H7 (cell line): ENCODE measurements at regions not wholly inside any gene's neighbourhood (a gene's known extent, or its start where the extent isn't known, plus 50 kb on each side); places are given as distances from the start of the nearest gene placed in this dataset.
"Not testable (repeated sequence)": the region's sequence is repeated elsewhere in the genome, so short reads cannot be mapped to it uniquely, and the experiment has no call there.

Experiments
- DNase-seq: peaks from one replicate; pipeline ENCODE4 v3.0.0; 2012
- H3K27me3 ChIP-seq: 2 replicates; pipeline ENCODE4 v1.6.0; 2011; ENCODE audit warnings: mild to moderate bottlenecking, low read length; ENCODE audit not compliant: control insufficient read depth, insufficient read depth
- H3K36me3 ChIP-seq: replicated peaks from 2 replicates; pipeline ENCODE4 v1.5.1; 2011; ENCODE audit warnings: low read length; ENCODE audit not compliant: control insufficient read depth, insufficient read depth
- H3K4me3 ChIP-seq: 2 replicates; pipeline ENCODE4 v1.5.1; 2011; ENCODE audit warnings: low read depth, mild to moderate bottlenecking, control low read depth, low read length, moderate library complexity; ENCODE audit not compliant: insufficient read depth

DNA sequence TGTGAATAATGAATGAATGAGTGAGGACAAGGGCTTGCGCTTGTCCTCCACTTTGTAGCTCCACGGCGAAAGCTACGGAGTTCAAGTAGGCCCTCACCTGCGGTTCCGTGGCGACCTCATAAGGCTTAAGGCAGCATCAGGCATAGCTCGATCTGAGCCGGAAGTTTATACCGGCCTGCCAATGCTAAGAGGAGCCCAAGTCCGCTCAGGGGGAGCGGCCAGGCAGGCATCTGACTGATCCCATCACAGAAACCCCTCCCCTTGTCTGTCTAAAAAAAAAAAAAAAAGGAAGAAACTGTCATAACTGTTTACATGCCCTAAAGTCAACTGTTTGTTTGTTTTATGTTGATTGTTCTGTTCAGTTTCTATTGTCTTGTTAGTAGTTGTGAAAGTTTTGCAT lies 124.4 kb upstream of the KRTAP5-11 start:
- not testable (repeated sequence) for DNase-seq, H3K4me3 ChIP-seq, H3K27me3 ChIP-seq, H3K36me3 ChIP-seq

DNA sequence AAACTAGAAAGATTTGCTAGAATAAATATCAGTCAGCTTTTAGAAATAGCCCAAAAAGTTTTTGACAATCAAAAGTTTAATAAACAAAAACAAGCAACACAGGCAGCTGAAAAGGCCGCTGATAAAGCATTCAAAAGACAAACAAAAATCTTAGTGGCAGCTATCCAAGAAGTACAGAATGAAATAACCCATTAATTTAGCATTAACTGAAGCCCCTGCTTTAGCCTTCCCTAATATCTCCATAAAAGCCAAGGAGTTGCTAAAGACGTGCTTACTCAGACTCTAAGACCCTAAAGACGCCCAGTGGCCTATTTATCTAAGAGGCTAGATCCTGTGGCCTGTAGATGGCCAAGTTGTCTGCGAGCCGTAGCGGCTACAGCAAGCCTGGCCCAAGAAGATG lies 123.5 kb upstream of the DEFB108B start:
- H3K36me3 ChIP-seq, H3K27me3 ChIP-seq, H3K4me3 ChIP-seq, DNase-seq: not testable (repeated sequence)

DNA sequence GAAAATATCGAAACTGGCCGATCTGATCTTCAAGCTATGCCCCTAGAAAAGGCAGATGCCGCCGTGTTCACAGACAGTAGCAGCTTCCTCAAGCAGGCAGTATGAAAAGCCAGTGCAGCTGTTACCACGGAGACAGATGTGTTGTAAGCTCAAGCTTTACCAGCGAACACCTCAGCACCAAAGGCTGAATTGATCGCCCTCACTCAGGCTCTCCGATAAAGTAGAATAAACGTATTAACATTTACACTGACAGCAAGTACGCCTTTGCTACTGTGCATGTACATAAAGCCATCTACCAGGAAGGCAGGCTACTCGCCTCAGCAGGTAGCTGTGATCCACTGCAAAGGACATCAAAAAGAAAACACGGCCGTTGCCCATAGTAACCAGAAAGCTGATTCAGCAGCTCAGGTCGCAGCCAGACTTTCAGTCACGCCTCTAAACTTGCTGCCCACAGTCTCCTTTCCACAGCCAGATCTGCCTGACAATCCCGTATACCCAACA lies 122.8 kb upstream of the DEFB108B start:
- not testable (repeated sequence) for H3K36me3 ChIP-seq, H3K27me3 ChIP-seq, DNase-seq, H3K4me3 ChIP-seq

DNA sequence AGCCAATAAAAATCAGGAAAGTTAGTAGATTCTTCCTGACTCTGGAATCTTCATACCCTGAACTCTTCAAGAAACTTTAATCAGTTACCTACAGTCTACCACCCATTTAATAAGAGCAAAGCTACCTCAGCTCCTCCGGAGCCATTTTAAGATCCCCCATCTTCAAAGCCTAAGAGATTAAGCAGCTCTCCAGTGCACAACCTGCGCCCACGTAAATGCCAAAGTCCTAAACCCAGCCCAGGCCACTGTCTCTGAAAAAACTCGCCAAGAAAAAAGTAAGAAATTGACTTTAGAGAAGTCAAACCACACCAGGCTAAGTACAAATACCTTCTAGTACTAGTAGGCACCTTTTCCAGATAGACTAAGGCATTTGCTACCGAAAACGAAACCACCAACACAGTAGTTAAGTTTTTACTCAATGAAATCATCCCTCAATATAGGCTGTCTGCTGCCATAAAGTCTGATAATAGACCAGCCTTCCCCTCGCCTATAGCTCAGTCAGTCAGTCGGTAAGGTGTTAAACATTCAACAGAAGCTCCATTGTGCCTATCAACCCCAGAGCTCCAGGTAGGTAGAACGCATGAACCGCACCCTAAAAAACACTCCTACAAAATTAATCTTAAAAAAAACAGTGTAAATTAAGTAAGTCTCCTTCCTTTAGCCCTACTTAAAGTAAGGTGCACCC lies 122.2 kb upstream of the DEFB108B start:
- DNase-seq, H3K36me3 ChIP-seq, H3K27me3 ChIP-seq, H3K4me3 ChIP-seq: not testable (repeated sequence)

DNA sequence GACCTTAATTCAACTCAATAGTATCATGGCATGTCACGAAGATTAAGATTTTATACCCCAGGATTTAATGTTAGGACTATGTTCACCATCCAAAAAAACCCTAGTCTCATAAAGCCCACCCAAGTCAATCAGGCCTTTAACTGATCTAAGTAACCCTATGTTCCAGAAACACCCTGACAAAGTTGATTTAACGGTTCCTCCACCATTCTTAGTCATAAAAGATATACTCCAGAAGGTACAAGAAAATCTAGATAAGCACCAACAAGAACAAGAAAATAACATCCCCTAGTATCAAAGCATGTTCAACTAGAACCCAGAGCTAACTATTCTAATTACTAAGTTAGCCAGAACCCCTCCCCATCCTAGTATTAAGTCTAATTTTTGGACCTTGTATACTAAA lies 120.7 kb upstream of the DEFB108B start:
- H3K27me3 ChIP-seq, H3K4me3 ChIP-seq, H3K36me3 ChIP-seq, DNase-seq: not testable (repeated sequence)

DNA sequence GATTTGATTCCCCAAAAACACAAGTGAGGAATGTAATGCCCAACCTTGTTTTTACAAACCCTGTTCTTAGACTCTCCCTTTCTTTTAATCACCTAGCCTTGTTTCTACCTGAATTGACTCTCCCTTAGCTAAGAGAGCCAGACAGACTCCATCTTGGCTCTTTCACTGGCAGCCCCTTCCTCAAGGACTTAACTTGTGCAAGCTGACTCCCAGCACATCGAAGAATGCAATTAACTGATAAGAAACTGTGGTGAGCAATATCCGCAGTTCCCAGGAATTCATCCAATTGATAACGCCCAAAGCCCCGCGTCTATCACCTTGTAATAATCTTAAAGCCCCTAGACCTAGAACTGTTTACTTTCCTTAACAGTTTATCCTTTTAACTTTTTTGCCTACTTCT lies 120.2 kb upstream of the DEFB108B start:
- DNase-seq, H3K27me3 ChIP-seq, H3K4me3 ChIP-seq, H3K36me3 ChIP-seq: not testable (repeated sequence)

DNA sequence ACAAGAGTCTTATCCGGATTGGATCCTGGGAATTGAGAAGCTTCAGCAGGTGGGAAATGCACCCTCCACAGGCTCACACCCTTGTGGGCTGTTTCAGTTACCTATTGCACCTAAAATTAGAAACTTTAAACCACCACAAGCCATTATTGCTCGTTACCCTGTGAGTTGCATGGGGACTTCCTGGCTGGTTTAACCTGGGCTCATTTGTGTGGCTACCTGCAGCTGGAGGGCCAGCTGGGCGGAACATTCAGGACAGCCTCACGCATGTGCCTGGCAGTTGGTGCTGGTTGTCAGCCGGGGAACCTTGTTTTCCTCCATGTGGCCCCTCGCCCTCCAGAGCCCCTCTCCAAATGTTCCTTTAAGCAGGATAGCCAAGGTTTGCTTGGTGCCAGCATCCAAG lies 118.5 kb upstream of the DEFB108B start:
- not testable (repeated sequence) for DNase-seq, H3K4me3 ChIP-seq, H3K27me3 ChIP-seq, H3K36me3 ChIP-seq

DNA sequence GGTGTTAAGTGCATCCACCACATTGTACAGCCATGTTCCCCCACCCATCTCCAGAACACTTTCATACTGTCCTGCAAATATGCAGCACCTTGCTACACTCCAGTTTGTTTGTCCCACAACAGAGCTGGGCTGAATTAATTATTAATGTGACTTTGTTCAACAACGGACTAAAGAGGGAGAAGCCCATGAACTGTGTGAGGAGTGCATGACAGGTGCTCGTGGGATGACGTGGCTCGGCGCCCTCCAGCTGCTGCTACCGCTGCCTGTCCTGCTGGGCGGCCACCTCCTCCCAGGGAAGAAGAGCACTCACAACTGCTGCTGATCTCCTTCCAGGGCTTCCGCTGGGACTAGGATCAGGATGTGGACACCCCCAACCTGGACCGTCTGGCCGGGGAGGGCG lies 111.2 kb upstream of the DEFB108B start:
- not testable (repeated sequence) for H3K36me3 ChIP-seq, H3K27me3 ChIP-seq, H3K4me3 ChIP-seq, DNase-seq

DNA sequence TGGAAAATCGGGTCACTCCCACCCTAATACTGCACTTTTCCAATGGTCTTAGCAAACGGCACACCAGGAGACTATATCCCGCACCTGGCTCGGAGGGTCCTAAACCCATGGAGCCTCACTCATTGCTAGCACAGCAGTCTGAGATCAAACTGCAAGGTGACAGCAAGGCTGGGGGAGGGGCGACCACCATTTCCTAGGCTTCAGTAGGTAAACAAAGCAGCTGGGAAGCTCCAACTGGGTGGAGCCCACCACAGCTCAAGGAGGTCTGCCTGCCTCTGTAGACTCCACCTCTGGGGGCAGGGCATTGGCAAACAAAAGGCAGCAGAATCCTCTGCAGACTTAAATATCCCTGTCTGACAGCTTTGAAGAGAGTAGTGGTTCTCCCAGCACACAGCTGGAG lies 109.0 kb upstream of the DEFB108B start:
- not testable (repeated sequence) for H3K36me3 ChIP-seq, H3K4me3 ChIP-seq, H3K27me3 ChIP-seq, DNase-seq

DNA sequence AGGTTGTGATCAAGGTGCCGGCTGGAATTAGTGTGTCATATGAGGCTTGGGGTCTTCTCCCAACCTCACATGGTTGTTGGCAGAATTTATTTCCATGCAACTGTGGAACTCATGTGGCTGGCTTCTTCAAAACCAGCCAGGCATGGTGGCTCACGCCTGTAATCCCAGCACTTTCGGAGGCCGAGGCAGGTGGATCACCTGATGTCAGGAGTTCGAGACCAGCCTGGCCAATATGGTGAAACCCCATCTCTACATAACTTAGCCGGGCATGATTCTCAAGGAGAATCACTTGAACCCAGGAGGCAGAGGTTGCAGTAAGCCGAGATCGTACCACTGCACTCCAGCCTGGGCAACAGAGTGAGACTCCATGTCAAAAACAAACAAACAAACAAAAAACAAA lies 102.3 kb upstream of the DEFB108B start:
- not testable (repeated sequence) for DNase-seq, H3K4me3 ChIP-seq, H3K27me3 ChIP-seq, H3K36me3 ChIP-seq

DNA sequence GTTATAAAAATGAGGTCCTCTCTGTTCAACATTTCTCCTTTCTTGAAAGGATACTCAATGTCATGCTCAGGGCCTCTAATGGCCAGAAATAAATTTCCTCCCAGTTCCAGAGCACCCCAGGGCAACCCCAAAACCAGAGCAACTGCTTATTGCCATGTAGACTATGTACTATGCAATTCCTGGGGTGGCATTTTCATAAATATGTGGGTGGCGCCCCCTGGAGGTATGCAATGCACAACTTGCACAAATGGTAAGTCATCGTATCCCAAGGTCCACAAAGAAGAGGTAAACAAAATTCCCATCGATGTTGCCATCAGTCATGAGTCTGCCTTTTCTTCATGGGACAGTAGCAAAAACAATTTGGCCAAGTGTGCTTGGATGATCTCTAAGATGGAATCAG lies 98.6 kb upstream of the DEFB108B start:
- H3K4me3 ChIP-seq, DNase-seq, H3K27me3 ChIP-seq, H3K36me3 ChIP-seq: not testable (repeated sequence)

DNA sequence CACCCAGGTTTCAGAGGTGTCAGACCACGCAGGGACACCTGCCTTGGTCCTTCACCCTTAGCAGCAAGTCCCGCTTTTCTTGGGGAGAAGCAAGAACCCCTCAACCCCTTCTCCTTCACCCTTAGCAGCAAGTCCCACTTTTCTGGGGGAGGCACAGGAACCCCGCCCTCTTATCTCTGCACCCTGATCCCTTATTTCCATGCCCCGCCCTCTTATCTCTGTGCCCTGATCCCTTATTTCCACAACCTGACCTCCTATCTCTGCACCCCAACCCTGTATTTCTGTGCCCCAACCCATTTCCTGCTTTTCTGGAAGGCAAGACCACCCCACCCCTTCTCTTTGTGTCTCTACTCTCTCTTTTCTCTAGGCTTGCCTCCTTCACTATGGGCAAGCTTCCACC lies 94.7 kb upstream of the DEFB108B start:
- H3K4me3 ChIP-seq, DNase-seq, H3K36me3 ChIP-seq, H3K27me3 ChIP-seq: not testable (repeated sequence)

DNA sequence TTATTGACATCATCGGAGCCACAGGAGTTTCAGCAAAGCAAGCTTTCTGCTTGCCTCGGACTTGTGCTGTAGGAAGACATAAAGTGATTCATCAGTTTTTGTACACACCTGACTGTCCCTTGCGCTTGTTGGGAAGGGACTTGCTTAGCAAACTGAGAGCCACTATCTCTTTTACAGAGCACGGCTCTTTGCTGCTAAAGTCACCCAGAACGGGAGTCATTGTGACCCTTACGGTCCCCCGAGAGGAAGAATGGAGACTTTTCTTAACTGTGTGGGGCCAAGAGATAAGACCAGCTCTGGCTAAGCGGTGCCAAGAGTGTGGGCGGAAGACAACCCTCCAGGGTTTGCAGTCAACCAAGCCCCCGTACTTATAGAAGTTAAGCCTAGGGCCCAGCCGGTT lies 89.6 kb upstream of the DEFB108B start:
- not testable (repeated sequence) for DNase-seq, H3K27me3 ChIP-seq, H3K4me3 ChIP-seq, H3K36me3 ChIP-seq

DNA sequence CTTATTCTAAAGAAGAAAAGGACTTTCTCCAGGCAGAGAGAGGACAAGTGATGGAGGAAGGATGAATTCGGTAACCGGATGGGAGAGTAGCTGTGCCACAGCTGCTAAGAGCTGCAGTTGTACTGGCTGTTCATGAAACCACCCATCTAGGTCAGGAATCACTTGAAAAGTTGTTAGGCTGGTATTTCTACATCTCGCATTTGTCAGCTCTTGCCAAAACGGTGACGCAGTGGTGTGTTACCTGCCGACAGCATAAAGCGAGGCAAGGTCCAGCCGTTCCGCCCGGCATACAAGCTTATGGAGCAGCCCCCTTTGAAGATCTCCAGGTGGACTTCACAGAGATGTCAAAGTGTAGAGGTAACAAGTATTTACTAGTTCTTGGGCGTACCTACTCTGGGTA lies 87.3 kb upstream of the DEFB108B start:
- not testable (repeated sequence) for DNase-seq, H3K4me3 ChIP-seq, H3K27me3 ChIP-seq, H3K36me3 ChIP-seq

DNA sequence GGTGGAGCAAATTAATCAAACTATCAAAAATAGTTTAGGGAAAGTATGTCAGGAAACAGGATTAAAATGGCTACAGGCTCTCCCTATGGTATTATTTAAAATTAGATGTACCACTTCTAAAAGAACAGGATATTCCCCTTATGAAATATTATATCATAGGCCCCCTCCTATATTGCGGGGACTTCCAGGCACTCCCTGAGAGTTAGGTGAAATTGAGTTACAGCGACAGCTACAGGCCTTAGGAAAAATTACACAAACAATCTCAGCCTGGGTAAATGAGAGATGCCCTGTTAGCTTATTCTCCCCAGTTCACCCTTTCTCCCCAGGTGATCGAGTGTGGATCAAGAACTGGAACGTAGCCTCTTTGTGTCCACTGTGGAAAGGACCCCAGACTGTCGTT lies 86.7 kb upstream of the DEFB108B start:
- DNase-seq, H3K36me3 ChIP-seq, H3K27me3 ChIP-seq, H3K4me3 ChIP-seq: not testable (repeated sequence)
